Left ventricle myocardium superior (tissue), 1 donor: ENCODE measurements at regions not wholly inside any gene's neighbourhood (a gene's known extent, or its start where the extent isn't known, plus 50 kb on each side); places are given as distances from the start of the nearest gene placed in this dataset.
A peak's percentile ranks its signal among the peaks of the same experiment; 100 is the strongest.

Experiments
- ATAC-seq: fragments of 200-7000 bp; cut with Tn5 transposase; one replicate; pipeline ENCODE4 v1.9.1; 2020; ENCODE audit warnings: mild to moderate bottlenecking, moderate library complexity
- DNase-seq: peaks from one replicate; pipeline ENCODE4 v3.0.0-alpha.2; 2020
- intact Hi-C: fragments of 100-400 bp; cut with micrococcal nuclease; formaldehyde crosslinking; loops from one replicate; pipeline ENCODE4 v1.11.0; 2022
- donor health status: DM: no; HTN: yes; CAD: no; lungs with severe emphysema.

DNA sequence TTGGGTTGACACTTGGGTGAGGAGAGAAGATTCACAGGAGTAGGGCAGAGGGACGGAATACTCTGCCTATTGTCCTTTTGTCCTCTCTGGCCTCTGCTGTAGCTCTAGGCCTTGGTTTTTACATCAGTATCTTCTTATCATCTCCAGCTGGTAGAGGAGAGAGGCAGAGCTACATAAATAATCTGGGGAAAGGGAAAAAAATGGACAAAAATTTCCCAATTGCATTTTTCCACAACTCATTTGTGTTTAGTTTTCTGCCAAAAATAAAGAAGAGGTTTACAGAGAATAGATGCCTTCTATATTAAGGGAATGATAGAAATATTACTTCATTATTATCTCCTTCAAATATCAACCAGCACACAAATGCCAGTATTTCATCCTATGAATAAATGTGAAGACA is 216.4 kb upstream of the P2RY1 start:
- intact Hi-C loops: no loop called here
- no peak for ATAC-seq
- DNase-seq: no peak

DNA sequence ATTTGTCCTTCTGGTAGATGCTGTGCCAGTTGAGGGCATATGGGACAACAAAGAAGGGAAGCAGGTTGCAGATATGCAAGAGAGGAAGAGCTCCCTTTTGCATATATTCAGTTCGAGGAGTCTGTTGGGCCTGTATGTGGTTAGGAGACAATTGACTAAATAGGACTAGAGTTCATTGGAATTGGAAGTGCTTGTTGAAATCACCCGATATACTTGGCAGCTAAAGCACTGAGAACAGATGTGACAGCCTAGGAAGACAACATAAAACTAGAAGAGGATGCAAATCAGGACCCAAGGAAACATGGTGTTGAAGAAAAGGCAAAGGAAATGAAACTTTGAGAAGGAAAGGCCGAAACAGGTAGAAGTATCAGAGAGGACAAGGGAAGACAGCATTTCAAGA is 215.2 kb upstream of the P2RY1 start:
- ATAC-seq: no peak

GRCh38 chr3:152620395-152620794 is 214.5 kb upstream of the P2RY1 start:
- ATAC-seq: peak; percentile 88
- peak; percentile 42 for DNase-seq
- intact Hi-C loops: no loop called here

More for the DNA sequence above, 215.2 kb upstream of the P2RY1 start:
- intact Hi-C loops: no loop called here
- no peak for DNase-seq

DNA sequence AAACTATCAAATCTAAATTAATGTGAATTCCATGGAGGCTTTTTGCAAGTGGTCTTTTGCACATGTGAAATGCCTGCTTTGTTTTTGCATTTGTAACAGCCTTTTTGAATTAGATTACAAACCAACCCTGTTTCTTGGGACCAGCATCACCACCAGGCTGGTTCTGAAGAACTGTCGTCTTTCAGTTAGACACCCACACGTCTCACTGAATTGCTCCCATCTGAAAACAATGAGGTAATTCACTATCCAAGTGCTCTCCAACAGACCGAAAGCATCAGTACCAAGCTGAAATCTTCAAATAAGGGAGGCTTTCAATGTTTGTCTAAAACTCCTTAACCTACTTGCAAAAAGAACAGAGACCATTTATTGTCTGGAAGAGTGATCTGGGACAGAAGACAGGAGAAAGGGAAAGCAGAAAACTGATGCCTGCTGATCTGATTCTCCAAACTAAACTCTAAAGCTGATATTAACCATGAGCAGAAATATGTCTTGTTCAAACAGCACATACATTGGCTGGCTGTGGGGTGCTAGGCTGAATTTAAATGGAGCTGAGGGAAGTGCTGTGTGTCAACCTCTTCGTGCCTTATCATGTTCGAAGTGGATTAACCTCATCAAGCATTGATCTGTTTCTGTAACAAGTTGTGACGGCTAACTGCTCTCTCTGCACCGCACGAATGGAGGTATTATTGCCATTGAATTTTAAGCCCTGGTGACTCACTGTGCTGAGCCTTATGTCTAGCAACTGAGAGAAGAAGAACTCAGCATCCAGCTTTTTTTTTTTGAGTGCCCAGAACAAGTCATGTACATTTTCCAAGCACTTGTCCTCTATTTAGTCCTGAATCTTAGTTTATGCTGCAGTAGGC is 213.7 kb upstream of the P2RY1 start:
- DNase-seq (no peak), ATAC-seq (peak; percentile 69)
- intact Hi-C loops: no loop called here

DNA sequence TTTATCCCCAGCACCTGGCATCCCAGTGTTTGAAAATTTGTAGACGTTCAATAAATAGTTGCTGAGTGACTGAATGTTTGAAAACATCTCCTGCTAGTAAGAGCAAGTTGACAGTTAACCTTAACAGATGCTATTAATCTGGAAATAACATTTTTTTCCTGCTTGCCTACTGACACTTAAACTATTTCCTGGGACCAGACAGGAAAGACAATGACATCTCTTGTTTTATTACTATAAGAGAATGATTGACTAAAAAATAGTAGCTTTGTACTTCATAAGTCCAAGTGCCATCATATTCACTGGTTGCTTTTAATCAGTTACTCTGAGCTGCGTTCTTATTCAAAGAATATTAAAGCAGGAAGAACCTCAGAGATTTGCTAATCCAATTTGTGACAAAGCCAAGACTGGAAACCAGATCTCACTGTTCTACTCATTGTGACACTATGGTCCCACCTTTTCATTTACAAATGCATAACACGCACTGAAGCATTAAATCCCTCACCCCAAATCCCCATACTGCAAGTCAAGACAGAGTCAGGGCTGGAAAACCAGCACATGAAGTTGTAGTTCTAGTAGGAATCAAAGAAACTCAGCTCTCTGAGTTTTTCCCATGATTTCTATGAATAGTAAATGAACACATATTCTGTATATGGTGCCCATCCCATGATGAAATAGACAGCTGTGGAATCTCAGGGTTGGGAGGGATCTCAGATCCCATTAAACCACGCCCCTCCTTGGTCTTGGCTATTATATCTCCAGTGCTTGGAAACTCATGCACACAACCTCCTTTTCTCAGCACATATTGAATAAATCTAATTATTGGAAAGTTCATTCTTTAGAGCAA is 212.7 kb upstream of the P2RY1 start:
- intact Hi-C loops: no loop called here
- ATAC-seq (peak; percentile 35), DNase-seq (no peak)

DNA sequence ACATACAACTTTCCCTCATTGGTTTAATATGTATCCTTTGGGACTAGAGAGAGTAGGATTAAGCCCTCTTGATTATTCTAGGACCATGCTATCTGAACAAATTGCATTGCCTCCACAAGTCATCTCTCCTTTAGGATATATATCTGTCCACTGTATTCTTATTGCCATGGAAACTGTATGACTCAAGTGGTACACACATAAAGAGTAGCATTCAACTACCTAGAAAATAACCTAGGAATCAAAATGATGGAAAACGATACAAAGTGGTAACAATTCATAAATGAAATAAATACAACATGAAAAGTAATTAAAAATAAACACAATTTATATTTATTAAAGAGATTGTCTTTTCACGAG is 212.1 kb upstream of the P2RY1 start:
- no peak for ATAC-seq
- intact Hi-C loops: no loop called here
- no peak for DNase-seq

GRCh38 chr3:152623286-152623911 is 211.5 kb upstream of the P2RY1 start:
- no peak for ATAC-seq
- intact Hi-C loops: no loop called here

GRCh38 chr3:152626226-152626625 is 208.7 kb upstream of the P2RY1 start:
- DNase-seq (no peak), ATAC-seq (no peak)
- intact Hi-C loops: no loop called here

More at GRCh38 chr3:152623286-152623911, 211.5 kb upstream of the P2RY1 start:
- no peak for DNase-seq

GRCh38 chr3:152628496-152628895 is 206.4 kb upstream of the P2RY1 start:
- intact Hi-C loops: no loop called here
- no peak for ATAC-seq

GRCh38 chr3:152629363-152630122 is 205.4 kb upstream of the P2RY1 start:
- DNase-seq: no peak
- intact Hi-C loops: no loop called here
- ATAC-seq: no peak

More at GRCh38 chr3:152628496-152628895, 206.4 kb upstream of the P2RY1 start:
- DNase-seq: no peak

GRCh38 chr3:152635389-152635788 is 199.5 kb upstream of the P2RY1 start:
- DNase-seq (no peak), ATAC-seq (no peak)
- intact Hi-C loops: no loop called here

DNA sequence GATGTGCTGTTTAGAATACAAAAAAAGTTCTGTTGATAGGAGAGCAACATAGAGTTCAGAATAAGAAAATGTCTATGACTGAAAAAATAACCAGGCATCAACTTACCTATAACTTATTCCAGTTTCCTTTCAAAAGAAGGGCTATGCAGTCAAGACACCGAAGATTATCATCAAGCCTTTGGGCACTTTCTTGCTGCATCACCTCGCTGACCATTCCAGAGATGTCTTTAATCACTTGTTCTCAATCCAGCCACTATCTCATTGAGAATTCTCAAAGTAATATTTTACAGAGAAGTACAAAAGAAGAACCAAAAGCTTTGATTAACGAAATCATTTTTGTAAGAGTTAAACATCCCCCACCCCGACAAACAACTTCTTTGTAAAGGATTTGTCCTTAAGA is 198.3 kb upstream of the P2RY1 start:
- ATAC-seq (no peak), DNase-seq (no peak)
- intact Hi-C loops: no loop called here

DNA sequence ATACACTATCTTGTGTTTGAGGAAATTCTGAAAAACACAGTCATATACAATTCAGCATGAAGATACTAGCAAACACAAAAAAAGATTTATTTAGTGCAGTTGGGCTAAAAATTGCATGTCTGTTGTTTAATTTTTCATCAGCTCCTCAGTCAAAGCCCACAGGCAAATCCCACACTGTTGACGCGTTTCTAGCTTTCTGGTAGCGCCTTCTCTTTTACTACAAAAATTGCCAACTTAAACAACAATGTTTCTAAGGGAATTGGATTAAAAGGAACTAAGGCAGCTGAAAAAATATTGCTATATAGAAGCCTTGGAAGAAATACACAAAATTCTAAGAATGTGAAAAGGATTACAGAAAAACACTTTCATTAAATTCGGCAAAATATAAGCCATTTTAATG is 196.7 kb upstream of the P2RY1 start:
- ATAC-seq (peak; percentile 56), DNase-seq (no peak)
- intact Hi-C loops: no loop called here

DNA sequence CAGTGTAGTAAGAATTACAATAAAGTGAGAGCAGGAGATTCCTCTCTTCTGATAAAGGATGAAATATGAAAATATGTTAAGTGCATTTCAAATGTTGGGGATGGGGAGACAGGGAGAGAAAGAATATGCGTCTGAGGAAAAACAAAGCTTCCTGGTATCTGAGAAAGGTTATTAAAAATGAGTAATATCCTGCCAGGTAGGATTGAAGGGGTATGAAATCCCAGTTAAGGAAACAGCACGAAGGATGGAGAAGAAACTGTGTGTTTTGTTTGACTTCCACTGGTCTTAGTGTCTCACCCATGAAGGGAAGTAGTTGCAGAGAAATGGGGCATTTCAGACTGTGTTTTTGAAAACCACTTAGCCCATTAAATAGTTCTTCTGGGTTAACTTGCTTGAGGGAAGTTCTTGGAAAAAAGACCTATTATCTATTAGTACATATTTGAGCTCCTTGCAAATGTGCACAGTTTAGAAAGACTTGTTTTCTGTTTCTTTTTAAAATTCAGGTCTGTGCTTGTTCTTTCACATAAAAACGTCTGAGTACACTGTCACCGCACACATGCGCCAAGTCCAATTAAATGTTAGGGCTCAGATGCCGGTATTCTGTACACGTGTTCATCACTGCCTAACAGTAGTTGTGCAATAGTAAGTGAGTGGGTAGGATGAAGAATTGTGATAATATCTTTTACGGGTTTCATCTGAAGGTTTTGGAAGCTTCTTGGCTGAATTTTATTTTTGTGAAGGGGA is 196.1 kb upstream of the P2RY1 start:
- ATAC-seq (peak; percentile 86), DNase-seq (no peak)
- intact Hi-C loops: no loop called here

- intact Hi-C loops: no loop called here
- no peak for DNase-seq
- no peak for ATAC-seq
These were observed 193.7 kb upstream of the P2RY1 start for GRCh38 chr3:152641198-152641597.

DNA sequence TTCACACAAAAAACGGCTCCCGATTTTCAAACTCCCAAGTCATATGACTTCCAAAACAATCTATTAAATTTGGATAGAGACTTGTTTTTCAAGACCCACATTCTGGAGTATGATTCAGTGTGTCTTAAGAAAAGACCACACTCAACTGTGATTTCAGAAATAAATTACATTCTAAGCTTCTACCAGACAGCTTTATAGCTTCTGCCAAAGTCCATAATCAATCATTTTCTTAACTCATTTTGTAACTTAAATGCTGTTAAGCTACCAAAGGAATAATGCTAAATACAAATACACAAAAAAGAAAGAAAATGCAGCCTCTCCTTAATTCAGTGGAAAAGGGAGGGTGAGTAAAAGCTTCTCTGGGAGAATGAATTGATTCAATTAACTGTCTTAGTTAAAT is 192.3 kb upstream of the P2RY1 start:
- intact Hi-C loops: no loop called here
- DNase-seq: no peak
- ATAC-seq: no peak

GRCh38 chr3:152644478-152644877 is 190.5 kb upstream of the P2RY1 start:
- ATAC-seq (no peak), DNase-seq (no peak)
- intact Hi-C loops: no loop called here

GRCh38 chr3:152646004-152646403 is 188.9 kb upstream of the P2RY1 start:
- intact Hi-C loops: no loop called here
- ATAC-seq: no peak
- no peak for DNase-seq

DNA sequence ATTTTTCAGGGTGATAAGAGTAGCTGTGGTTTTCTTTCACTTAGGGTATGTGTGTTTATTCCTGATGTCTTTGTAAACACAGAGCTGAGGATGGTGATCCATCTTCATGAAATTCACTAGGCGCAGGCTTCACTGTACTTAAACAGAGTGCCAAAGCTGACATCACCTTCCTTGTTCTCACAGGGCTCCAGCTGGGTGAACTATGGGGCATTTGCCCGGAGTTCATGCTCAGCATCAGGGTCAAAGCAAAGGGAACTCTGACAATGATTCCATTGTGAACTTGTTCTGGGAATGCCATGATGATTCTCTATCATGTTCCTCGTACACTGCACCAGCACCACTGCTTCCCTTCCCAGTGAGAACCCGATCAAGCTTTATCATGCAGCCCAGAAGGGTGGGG is 184.8 kb upstream of the P2RY1 start:
- intact Hi-C loops: no loop called here
- no peak for DNase-seq
- peak; percentile 48 for ATAC-seq
